Prostate gland (tissue), 2 donors: ENCODE measurements at regions not wholly inside any gene's neighbourhood (a gene's known extent, or its start where the extent isn't known, plus 50 kb on each side); places are given as distances from the start of the nearest gene placed in this dataset.

Experiments
- POLR2A ChIP-seq: fragments of 450-650 bp; IDR thresholded peaks from one replicate; pipeline ENCODE4 v1.6.1; 2016; ENCODE audit warnings: antibody characterized with exemption, mild to moderate bottlenecking
- POLR2AphosphoS5 ChIP-seq: sonication (generic); formaldehyde crosslinking; IDR thresholded peaks from one replicate; pipeline ENCODE4 v1.6.1; 2017; ENCODE audit warnings: antibody characterized with exemption
- TF ChIP-seq, protein P1 (sequence below), 4 experiments: fragments of 200-600 bp in 2 of 4; fragments of 450-650 bp in 2 of 4; sonication (generic) in 2 of 4; IDR thresholded peaks; 1 replicate in 3 of 4; 2 replicates in 1 of 4; pipeline ENCODE4 v1.5.1; 2016 to 2019; ENCODE audit warnings: antibody characterized with exemption in 4 of 4, mild to moderate bottlenecking in 2 of 4, moderate library complexity in 2 of 4

DNA sequence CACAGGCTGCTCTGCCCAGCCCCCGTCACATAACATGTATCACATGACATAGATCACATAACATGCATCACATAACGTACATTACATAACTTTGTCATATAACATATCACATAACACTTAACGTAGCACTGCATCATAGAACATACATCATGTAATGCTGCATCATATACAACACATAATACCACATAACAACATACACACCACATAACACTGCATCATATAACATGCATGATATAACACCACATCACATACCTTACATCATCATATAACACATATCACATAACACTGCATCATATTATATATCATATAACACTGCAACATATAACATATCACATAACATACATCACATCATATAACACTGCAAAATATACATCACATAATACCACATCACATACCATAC lies 83.8 kb downstream of the AXIN2 start:
- TF ChIP-seq POLR2AphosphoS5 (no peak), POLR2A (no peak)
- TF ChIP-seq, protein P1, sequence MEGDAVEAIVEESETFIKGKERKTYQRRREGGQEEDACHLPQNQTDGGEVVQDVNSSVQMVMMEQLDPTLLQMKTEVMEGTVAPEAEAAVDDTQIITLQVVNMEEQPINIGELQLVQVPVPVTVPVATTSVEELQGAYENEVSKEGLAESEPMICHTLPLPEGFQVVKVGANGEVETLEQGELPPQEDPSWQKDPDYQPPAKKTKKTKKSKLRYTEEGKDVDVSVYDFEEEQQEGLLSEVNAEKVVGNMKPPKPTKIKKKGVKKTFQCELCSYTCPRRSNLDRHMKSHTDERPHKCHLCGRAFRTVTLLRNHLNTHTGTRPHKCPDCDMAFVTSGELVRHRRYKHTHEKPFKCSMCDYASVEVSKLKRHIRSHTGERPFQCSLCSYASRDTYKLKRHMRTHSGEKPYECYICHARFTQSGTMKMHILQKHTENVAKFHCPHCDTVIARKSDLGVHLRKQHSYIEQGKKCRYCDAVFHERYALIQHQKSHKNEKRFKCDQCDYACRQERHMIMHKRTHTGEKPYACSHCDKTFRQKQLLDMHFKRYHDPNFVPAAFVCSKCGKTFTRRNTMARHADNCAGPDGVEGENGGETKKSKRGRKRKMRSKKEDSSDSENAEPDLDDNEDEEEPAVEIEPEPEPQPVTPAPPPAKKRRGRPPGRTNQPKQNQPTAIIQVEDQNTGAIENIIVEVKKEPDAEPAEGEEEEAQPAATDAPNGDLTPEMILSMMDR (IDR thresholded peaks at IDR 0.05) = no peak
